HEK293 (cell line): ENCODE measurements at regions not wholly inside any gene's neighbourhood (a gene's known extent, or its start where the extent isn't known, plus 50 kb on each side); places are given as distances from the start of the nearest gene placed in this dataset.

ENCODE experiments used
- CTCF ChIA-PET: fragments of 350-600 bp; formaldehyde crosslinking; extraction: SDS; loops from one replicate; lab custom pipeline; 2021; ENCODE audit warnings: antibody characterized with exemption; lab: Yijun Ruan, JAX
- POLR2A ChIA-PET: fragments of 300-600 bp; formaldehyde crosslinking; extraction: SDS; loops from one replicate; lab custom pipeline; 2020; ENCODE audit warnings: antibody characterized with exemption, inconsistent platforms; lab: Yijun Ruan, JAX
- H3K27ac ChIP-seq: fragments of 200-500 bp; sonication (Bioruptor generic); 2 replicates; pipeline ENCODE4 v1.5.1; 2014; ENCODE audit warnings: low read depth, low read length, control low read depth, inconsistent platforms; ENCODE audit errors: extremely low read depth
- H3K36me3 ChIP-seq, 2 experiments: fragments of 200-500 bp in 1 of 2; sonication (Bioruptor generic) in 1 of 2; 1 replicate in 1 of 2; 2 replicates in 1 of 2; pipeline ENCODE4 v1.5.1; 2014 to 2017; ENCODE audit warnings: inconsistent platforms in 2 of 2, low read length in 2 of 2; ENCODE audit not compliant: control insufficient read depth in 2 of 2, insufficient read depth in 1 of 2
- H3K4me1 ChIP-seq: fragments of 200-500 bp; sonication (Bioruptor generic); 2 replicates; pipeline ENCODE4 v1.5.1; 2014; ENCODE audit warnings: mild to moderate bottlenecking, low read length, inconsistent platforms; ENCODE audit not compliant: control insufficient read depth, insufficient read depth
- H3K4me3 ChIP-seq: 2 replicates; pipeline ENCODE4 v1.5.1; 2011; ENCODE audit warnings: low read depth, mild to moderate bottlenecking, control low read depth, low read length, moderate library complexity
- H3K9me3 ChIP-seq: fragments of 200-500 bp; sonication (Bioruptor generic); 2 replicates; pipeline ENCODE4 v1.5.1; 2014; ENCODE audit warnings: low read depth, low read length, inconsistent platforms; ENCODE audit not compliant: control insufficient read depth, insufficient read depth
- ATF2 ChIP-seq: fragments of 450-650 bp; formaldehyde crosslinking; IDR thresholded peaks from 2 replicates; pipeline ENCODE4 v1.5.1; 2016; ENCODE audit warnings: missing biosample characterization, missing genetic modification characterization, low read depth
- RBAK ChIP-seq: fragments of 450-650 bp; formaldehyde crosslinking; IDR thresholded peaks from 2 replicates; pipeline ENCODE4 v1.5.1; 2016; ENCODE audit warnings: missing biosample characterization, missing genetic modification characterization
- REST ChIP-seq: fragments of 450-650 bp; formaldehyde crosslinking; IDR thresholded peaks from 2 replicates; pipeline ENCODE4 v1.5.1; 2016; ENCODE audit warnings: missing biosample characterization, missing genetic modification characterization
- TSHZ1 ChIP-seq: fragments of 450-650 bp; formaldehyde crosslinking; IDR thresholded peaks from 2 replicates; pipeline ENCODE4 v1.5.1; 2016; ENCODE audit warnings: missing biosample characterization, missing genetic modification characterization, borderline replicate concordance
- ZBTB10 ChIP-seq: fragments of 450-650 bp; formaldehyde crosslinking; IDR thresholded peaks from 2 replicates; pipeline ENCODE4 v1.5.1; 2016; ENCODE audit warnings: missing biosample characterization, missing genetic modification characterization
- ZNF121 ChIP-seq: fragments of 450-650 bp; formaldehyde crosslinking; IDR thresholded peaks from 2 replicates; pipeline ENCODE4 v1.5.1; 2016; ENCODE audit warnings: missing biosample characterization, missing genetic modification characterization
- ZNF146 ChIP-seq: fragments of 450-650 bp; formaldehyde crosslinking; IDR thresholded peaks from 2 replicates; pipeline ENCODE4 v1.5.1; 2016; ENCODE audit warnings: missing biosample characterization, missing genetic modification characterization
- ZNF155 ChIP-seq: fragments of 450-650 bp; formaldehyde crosslinking; IDR thresholded peaks from 2 replicates; pipeline ENCODE4 v1.5.1; 2016; ENCODE audit warnings: missing biosample characterization, missing genetic modification characterization
- ZNF239 ChIP-seq: fragments of 450-650 bp; formaldehyde crosslinking; IDR thresholded peaks from 2 replicates; pipeline ENCODE4 v1.5.1; 2016; ENCODE audit warnings: missing biosample characterization, missing genetic modification characterization
- ZNF280C ChIP-seq: fragments of 450-650 bp; formaldehyde crosslinking; IDR thresholded peaks from 2 replicates; pipeline ENCODE4 v1.5.1; 2016; ENCODE audit warnings: missing biosample characterization, missing genetic modification characterization
- ZNF341 ChIP-seq: fragments of 450-650 bp; formaldehyde crosslinking; IDR thresholded peaks from 2 replicates; pipeline ENCODE4; 2016; ENCODE audit warnings: low read depth, missing biosample characterization, missing genetic modification characterization
- ZNF449 ChIP-seq: fragments of 450-650 bp; formaldehyde crosslinking; IDR thresholded peaks from 2 replicates; pipeline ENCODE4 v1.5.1; 2017; ENCODE audit warnings: missing biosample characterization, mild to moderate bottlenecking, missing genetic modification characterization, moderate library complexity
- ZNF571 ChIP-seq: fragments of 450-650 bp; formaldehyde crosslinking; IDR thresholded peaks from 2 replicates; pipeline ENCODE4 v1.5.0; 2017; ENCODE audit warnings: missing biosample characterization, missing genetic modification characterization
- ZNF692 ChIP-seq: fragments of 450-650 bp; formaldehyde crosslinking; IDR thresholded peaks from 2 replicates; pipeline ENCODE4 v1.5.1; 2016; ENCODE audit warnings: missing biosample characterization, missing genetic modification characterization

GRCh38 chr5:163578652-163579051, 73.2 kb downstream of the MAT2B start (continued):
- no peak for TF ChIP-seq ZBTB10 (tag by site-specific recombination)
- TF ChIP-seq TSHZ1 (tag by site-specific recombination) = no peak
- TF ChIP-seq ZNF146 (tag by site-specific recombination) = no peak
- TF ChIP-seq REST (tag by site-specific recombination) = no peak
- no peak for TF ChIP-seq ZNF121
- no peak for TF ChIP-seq ZNF571
- no peak for TF ChIP-seq ZNF341 (tag by site-specific recombination)

GRCh38 chr5:163579729-163580128, 74.3 kb downstream of the MAT2B start:
- ChIA-PET POLR2A (no interaction called here), CTCF (interaction anchor here (2.7 kb wide), 1 partner anchor 15 kb away, joined by 6 read pairs; no protein-coding TSS in a partner anchor)
- no peak overlapping the region for H3K27ac ChIP-seq
- H3K9me3 ChIP-seq = no peaks in the 10 kb centered on the region
- H3K4me1 ChIP-seq = no peaks in the 10 kb centered on the region
- H3K36me3 ChIP-seq = no peaks in the 10 kb centered on the region
- no peak overlapping the region for H3K4me3 ChIP-seq
- TF ChIP-seq ZNF146 (tag by site-specific recombination) = peak; percentile 44; the same call in 1 of the 2 replicates
- TF ChIP-seq RBAK (tag by site-specific recombination) = no peak

- H3K36me3 ChIP-seq = no peaks in the 10 kb centered on the region
- CTCF ChIA-PET = interaction anchor here (0.7 to 2.7 kb wide), 4 partner anchors 9 to 96 kb away, joined by 3 to 6 read pairs (median 3); no protein-coding TSS in a partner anchor
- no peak overlapping the region for H3K4me3 ChIP-seq
- no peaks in the 10 kb centered on the region for H3K9me3 ChIP-seq
- no peaks in the 10 kb centered on the region for H3K4me1 ChIP-seq
- no peak overlapping the region for H3K27ac ChIP-seq
- POLR2A ChIA-PET = interaction anchor here (1.4 kb wide), 1 partner anchor 9 kb away, joined by 5 read pairs; no protein-coding TSS in a partner anchor
- no peak for TF ChIP-seq ZNF692 (tag by site-specific recombination)
- TF ChIP-seq ZNF155 = no peak
- TF ChIP-seq ZNF449 = no peak
- TF ChIP-seq ATF2 (tag by site-specific recombination) = no peak
- TF ChIP-seq ZNF239 (tag by site-specific recombination) = no peak
- TF ChIP-seq RBAK (tag by site-specific recombination) = no peak
- no peak for TF ChIP-seq ZNF280C (tag by site-specific recombination)
Measured at GRCh38 chr5:163580516-163580915, 75.1 kb downstream of the MAT2B start.
